ELF-1 (cell line): ENCODE measurements at regions not wholly inside any gene's neighbourhood (a gene's known extent, or its start where the extent isn't known, plus 50 kb on each side); places are given as distances from the start of the nearest gene placed in this dataset.

Experiments
- DNase-seq: peaks from one replicate; pipeline ENCODE4 v3.0.0-alpha.2; 2016; ENCODE audit warnings: low read depth, low spot score

DNA sequence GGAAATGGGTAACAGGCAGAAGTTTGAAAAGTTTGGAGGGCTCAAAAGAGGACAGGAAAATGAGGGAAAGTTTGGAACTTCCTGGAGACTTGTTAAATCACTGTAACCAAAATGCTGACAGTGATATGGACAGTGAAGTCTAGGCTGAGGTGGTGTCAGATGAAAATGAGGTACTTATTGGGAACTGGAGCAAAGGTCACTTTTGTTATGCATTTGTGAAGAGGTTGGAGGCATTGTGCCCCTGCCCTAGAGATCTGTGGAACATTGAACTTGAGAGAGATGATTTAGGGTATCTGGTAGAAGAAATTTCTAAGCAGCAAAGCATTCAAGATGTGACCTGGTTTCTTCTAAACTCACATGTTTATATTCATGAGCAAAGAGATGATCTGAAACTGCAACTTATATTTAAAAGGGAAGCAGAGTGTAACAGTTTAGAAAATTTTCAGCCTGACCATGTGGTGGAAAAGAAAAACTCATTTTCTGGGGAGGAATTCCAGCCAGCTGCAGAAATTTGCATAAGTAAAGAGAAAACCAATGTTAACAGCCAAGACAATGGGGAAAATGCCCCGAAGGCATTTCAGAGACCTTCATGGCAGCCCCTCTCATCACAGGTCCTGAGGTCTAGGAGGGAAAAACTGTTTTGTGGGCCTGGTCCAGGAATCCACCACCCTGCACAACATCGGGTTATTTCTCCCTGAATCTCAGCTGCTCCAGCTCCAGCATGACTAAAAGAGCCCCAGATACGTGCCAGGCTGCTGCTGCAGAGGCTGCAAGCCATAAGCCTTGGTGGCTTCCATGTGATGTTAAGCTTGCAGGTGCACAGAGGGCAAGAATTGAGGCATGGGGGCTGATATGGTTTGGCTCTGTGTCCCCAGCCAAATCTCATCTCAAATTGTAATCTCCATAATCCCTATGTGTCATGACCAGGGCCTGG is 632.5 kb upstream of the GNPDA2 start:
- DNase-seq = peak; percentile 69

DNA sequence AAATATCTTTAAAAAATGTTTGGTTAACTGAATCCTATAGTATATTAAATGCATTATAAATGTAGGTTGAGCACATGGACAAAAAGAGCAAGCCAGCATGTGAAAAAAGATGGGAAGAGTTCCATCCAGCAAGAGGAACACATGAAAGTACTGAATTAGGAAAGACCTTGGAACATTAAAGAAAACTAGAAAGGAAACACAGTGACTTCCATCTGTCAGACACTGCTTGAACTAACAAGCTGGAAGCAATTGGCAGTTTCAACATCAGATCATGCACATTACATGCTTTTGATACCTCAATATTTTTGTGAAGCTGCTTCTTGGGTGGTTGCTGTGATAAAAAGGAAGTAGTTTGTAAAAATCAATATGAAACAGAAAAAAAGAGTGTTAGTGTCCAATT is 626.8 kb upstream of the GNPDA2 start:
- DNase-seq = no peak

DNA sequence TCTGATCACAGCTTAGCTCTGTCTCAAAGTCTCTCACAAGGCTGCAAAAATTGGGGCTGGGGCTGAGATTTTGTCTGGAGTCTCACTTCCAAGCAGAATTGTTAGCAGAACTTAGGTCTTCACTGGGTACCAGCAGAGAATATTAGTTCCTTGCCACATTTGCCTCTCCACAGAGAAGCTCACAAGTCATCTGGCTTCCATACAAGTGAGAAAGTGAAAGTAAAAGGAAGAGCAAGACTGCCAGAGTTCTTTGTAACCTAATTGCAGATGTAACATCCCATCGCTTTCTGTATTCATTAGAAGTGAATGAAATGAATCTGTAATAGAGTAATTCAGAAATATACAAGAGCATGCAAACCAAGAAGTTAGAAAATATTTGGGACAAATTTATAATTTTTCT is 624.1 kb upstream of the GNPDA2 start:
- DNase-seq = no peak

DNA sequence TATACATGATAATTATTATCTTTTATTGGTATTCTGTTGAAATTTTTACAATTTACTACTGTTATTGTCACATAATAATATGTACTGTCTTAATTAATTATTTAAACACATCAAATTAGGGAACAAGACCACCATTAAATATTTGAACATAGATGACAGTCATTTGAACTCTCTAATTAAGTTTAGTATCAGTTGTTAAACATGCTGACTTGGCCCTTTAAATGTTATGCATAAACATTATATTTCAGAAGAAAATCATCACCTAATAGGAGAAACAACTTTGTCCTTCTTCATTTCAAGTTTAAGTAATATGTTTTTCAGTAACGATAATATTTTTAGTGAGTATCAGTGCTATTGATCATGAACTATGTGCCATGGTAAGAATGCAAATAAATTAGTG is 623.5 kb upstream of the GNPDA2 start:
- DNase-seq = no peak

DNA sequence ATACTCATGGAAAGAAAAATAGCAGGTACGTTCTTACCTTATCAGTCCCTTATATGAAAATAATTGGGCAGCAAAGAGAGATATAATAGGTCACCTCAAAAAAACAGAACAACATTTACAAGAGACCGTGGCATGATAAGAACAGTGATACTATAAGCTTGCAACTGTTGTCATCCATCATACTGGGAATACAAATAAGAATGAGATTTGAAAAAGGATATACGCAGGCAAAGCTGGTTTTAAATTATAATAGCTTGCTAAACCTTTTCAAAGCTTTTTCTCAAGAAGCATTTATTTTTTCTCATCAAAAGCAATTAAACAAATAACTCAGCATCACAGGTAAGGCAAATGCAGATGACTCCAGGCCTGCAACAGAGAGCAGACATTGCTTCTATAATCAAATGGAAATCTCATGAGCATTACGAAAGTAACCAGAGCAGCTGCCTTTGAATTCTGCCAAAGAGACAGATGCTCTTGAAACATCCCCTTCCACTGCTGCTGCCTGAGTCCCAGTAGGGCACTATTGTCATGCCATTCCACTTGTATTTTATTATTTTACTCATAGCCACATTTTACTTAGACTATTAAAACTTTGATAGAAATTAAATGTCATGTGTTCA is 620.6 kb upstream of the GNPDA2 start:
- no peak for DNase-seq

DNA sequence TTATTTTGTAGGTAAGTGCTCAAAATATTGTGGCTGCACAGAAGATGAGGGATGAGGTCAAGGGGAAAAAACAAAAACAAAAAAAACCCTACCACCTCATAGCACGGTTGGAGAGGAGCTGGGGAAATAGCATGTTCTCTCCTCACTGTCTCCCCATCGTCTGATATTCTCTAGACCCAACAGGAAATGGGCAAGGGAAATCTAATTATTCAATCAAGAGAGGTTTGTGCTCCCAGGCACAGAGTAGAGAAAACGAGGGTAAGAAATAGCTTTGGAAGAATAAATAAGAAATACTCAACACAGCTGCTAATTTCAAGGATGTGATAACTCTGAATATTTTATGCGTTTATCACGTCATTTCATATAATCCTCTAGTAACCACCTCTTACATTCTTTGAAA is 619.2 kb upstream of the GNPDA2 start:
- no peak for DNase-seq

DNA sequence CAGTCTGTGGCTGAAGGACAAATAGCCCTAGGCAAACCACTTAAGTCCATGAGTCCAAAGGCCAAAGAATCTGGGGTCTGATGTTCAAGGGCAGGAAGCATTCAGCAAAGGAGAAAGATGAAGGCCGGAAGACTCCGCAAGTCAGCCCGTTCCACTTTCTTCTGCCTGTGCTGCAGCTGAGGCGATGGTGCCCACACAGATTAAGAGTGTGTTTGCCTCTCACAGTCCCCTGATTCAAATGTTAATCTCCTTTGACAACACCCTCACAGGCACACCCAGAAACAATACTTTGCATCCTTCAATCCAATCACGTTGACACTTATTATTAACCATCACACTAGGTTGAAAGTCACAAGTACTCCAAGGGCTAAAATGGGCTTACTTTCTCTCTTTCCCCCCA is 605.4 kb upstream of the GNPDA2 start:
- peak; percentile 2 for DNase-seq

DNA sequence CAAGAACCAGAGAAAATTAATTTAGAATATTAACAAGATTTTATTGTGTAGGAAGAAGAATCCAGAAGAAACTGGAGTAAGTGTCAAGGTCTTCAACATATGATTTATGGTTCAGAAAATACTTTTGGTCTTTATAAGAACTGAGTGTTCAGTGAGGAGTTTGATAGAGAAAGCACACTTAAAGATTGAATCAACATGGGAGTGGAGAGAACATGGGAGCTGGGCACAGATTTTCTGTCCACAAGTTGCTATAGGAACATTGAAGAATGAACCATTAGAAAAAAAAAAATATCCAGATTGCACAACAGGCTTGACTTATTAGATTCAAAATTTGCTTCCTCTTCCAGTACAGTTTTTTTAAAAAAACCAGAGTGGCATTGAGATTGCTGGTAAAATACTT is 601.2 kb upstream of the GNPDA2 start:
- DNase-seq = no peak

DNA sequence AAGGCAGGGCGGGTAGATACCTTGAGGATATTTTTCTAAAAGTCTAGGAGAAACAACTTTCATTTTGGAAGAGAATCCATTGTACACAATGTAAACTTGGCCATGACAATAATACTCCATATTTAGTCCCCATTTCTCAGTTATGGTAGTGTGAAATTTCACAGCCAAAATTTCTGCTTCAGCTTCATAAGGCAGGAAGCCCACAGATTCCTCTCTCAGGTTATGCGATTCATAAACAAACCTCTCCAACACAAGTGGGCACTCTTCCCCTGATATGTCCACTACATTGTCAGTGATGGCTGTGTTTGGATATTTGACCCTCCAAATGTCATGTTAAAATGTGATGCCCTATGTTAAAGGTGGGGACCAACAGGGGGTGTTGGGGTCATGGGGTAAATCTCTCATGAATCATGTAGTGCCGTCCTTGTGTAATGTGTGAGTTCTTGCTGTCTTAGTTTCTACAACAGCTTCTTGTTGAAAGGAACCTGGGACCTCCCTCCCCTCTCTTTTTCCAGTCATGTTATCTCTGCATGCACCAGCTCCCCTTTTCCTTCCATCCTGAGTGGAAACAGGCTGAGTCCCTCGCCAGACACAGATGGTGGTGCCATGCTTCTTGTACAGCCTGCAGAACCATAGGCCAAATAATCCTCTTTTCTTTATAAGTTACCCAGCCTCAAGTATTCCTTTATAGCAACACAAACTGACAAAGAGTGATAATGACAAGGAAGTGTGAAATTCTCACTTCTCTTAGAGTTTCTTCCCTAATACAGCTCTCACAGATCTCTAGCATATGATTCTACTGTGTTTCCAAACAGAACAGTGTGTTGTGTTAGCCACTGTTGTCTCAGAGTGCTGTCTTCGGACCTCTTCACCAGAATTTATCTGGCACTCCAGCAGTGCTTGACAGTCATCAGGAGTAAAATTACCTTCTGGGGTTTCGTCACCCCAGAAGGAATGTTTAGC is 598.4 kb upstream of the GNPDA2 start:
- no peak for DNase-seq

DNA sequence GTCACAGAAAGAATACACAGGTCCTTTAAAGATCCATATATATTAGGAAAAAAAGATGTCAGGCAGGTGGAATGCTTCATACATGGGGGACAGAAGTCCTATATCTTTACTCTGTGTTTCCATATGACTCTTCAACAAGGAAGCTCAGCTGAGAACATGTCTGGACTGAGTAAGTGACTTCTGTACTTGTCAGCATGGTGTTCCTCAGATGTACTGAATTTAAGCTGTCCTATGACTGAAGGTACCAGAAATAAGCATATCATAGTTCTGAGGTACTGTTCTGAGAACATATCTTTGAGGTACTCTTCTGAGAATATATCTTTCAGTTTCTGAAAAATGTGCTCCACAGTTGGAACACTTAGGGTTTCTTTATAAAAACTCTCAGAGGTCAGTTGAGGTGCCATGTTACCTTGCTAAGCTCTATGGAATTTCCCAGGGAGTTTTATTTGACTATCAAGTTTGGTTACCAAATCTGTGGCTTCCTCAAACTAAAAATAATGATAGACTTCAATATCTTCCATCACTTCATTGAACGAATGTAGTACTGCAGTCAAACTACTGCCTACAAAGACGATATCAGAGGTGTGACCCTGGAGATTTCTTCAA is 597.2 kb upstream of the GNPDA2 start:
- DNase-seq = no peak

DNA sequence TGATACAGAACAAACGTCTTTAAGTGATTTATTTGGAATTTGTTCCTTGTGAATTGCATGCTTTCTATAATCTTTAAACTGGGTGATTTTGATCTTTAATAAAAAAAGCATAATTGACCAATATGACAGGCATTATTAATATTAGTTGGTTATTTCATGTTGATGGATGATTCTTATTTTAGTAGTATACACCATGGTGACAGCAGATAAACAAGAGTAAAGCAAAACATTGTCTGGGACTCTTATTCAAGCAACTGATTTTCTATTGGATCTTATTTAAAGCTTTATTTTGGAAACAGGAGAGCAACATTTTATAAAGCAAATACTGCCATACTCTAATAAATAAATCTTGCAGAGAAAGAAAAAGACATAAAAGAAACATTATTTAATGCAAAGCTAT is 591.4 kb upstream of the GNPDA2 start:
- no peak for DNase-seq

DNA sequence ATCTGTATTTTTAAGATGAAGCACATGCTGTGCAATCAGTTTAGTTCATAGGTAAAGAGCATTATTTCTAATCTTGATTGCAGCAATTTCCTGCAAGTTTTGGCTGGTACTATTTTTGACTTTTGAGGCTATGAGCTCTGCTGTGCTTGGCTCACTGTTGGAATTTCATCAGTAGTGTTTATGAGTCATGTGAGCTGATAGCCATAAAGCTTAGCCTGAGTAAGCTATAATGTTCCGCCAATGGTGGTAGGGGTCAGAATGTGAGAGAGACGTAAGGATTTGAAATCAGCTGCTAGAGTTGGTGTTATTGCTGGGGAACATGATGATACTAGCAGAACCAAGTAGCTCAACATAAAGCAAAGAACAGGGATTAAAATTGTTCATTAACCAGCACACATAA is 590.9 kb upstream of the GNPDA2 start:
- no peak for DNase-seq

DNA sequence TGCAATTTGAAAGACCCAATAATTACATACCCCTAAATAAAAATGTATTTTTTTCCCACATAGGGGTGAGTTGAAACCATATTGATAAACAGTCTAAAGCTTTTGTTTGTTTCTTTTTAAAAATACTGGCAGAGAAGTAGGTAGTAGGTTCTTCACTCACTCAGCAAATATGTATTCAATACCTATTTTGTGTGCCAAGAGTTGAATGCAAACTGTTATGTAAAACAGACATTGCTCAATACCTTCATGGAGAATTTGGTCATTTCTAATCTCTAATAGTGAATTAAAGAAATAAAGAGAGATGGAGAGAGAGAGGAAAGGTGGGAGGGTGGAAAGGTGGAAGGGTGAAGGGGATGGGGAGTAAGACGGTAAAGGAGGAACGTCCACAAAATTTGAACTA is 589.9 kb upstream of the GNPDA2 start:
- DNase-seq = no peak

DNA sequence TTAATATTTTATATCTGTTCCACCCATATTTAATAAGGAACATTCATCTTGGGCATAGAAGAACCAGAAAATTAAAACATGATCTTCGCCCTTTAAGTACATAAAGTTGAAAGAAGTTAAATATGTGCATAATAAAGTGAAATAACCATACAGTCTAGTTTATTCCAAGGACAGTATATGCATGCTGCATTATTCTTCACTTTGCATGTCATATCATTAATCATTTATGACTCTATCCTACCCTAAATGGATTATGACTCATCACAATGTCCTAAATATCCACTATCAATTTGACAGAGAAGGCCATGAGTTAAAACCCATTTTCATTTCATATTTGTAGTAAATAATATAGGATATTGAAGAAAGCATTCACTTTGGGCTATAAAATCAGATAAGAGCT is 576.5 kb upstream of the GNPDA2 start:
- no peak for DNase-seq

DNA sequence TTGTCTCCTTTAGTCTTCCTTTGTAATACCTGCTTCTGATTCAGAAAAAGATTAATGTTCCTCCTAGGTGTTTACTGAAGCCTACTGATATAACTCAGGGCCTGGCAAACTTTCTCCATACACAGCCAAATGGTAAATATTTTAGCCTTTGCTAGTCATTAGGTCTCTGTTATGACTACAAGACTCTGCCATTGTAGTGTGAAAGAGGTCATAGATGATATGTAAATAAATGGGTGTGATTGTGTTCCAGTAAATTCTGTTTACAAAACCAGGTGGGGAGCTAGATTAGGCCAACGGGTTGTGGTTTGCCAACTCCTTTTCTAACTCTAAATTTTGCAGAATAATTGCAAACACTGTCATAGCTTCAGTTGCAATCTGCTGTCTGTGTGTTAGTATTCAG is 568.1 kb upstream of the GNPDA2 start:
- no peak for DNase-seq

DNA sequence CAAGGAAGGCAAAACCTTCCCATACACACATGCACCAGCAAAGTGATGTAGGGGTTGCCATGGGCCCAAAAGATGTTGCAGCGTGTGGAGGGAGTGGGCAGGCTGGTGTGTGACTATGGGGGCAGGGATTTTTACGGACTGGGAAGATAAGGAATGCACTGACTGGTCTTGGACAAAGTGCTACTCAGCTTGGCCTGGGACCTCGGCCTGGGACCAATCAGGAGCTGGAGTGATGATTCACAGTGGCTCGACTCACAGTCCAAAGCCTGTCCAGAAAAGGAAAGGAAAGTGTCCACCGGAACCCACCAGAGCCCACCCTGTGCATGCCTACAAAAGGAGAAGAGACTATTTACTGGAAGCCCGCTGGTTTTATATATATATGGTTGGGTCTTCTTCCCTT is 567.0 kb upstream of the GNPDA2 start:
- DNase-seq = no peak

DNA sequence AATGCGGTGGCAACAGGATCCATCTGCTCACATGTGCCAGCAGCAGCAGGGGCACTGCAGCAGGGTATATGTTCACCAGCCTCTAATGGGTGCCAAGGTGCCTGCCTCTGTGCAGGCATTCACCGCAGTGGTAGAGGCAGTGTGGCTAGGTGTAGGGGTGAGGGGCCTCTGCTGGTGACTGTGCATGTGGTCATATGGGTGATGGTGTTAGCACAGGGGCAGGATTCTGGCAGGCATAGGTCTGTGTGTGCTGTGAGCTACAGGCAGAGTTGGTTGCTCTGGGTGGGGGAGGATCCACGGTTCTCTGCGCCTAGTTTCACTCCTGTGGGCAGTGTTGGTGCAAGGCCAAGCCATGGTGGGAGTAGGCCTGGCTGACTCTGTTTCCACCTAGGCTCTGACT is 566.5 kb upstream of the GNPDA2 start:
- DNase-seq = no peak

DNA sequence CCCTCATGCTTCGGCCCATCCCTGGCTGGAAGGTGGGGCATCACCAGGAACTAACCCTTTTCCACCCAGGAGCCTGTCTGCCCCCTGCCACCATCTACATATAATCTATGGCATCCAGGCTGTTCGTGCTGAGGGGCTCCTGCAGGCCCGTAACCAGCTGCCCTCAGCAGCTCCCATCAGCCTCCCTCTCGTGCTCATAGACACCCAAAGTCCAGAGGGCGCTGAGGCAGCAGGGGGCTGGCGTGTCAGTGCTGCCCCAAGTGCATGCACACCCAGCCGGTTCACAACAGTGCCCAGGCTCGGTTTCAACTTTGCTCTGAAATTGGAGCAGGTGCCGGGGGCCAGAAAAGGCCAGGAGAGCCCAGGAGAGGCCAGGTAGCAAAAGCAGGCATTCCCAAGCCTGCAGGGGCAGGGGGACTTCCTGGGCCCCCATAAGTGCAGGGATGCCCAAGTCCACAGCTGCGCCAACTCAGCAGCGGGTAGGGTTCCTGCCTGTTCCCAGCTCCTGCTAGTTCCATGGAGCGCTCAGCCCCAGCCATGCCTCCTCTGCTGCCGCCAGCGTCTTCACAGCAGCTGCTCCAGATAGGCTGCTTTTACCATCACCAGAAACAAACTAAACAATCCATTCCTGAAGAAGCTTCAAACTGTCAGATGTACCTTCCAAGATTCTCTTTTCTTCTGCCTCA is 558.2 kb upstream of the GNPDA2 start:
- no peak for DNase-seq

DNA sequence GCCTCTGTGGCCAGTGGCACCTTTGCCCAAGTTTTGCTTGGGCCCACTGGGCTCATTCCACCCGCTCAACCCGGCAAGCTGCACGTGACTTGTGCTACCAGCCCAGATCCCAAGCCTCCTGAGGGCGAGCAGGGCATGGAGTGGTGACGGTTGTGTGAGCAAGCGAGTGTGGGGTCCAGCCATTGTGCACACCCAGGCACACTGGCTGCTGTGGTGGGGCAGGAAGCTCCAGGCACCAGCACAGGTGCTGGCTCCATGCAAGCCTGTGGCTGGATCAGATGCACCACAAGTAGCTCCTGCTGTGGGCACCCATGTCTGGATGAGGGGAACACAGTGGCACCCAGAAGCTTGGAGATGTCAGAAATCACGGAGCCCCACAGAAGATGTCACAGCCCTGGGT is 557.0 kb upstream of the GNPDA2 start:
- DNase-seq = no peak

DNA sequence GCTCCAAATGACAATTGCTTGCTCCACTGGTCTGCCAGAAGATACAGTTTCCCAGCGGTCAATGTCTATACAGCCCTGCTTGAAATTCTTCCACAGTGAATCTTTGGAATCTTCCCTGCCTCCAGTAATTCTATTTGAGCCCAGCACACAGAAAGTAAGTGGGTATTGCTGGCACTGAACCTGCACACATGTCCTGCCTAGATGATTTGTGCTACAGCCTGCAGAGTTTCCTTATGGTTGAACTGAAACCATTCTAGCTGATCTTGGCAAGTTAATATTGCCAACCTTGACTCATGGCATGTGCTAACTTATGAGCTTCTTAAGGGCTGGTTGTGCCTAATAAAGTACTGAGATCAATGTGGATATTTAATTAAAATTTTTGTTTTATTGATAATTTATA is 553.8 kb upstream of the GNPDA2 start:
- no peak for DNase-seq

DNA sequence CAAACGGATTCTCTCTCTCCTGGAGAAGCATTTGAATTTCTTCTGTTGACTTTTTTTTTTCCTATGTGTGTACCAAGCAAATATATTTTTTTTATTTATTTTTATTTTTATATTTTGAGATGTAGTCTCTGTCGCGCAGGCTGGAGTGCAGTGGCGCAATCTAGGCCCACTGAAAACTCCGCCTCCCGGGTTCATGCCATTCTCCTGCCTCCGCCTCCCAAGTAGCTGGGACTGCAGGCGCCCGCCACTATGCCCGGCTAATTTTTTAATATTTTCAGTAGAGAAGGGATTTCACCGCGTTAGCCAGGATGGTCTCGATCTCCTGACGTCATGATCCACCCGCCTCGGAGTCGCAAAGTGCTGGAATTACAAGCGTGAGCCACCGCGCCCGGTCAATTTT is 549.5 kb upstream of the GNPDA2 start:
- DNase-seq = no peak
